ENCODE measurements at regions not wholly inside any gene's neighbourhood (a gene's known extent, or its start where the extent isn't known, plus 50 kb on each side); places are given as distances from the start of the nearest gene placed in this dataset.

- Mint-ChIP-seq H3K4me3 (peak overlapping the region; percentile 70), H3K36me3 (ENCODE audit: low read depth) (peaks cover 6% of the 10 kb centered on the region), H3K27me3 (no peaks in the 10 kb centered on the region), H3K27ac (peak overlapping the region; percentile 87), H3K9me3 (peaks cover 5% of the 10 kb centered on the region), H3K4me1 (peaks cover 57% of the 10 kb centered on the region)
- intact Hi-C loops (cut with micrococcal nuclease) = loop anchor here (2.0 to 5.0 kb wide), 5 partner anchors 29 to 1045 kb away; partner anchors contain the start of gene BCL11B
- DNase-seq = peak; percentile 56
These were observed 1044.3 kb downstream of the BCL11B start for GRCh38 chr14:98227727-98228111.

- no peaks in the 10 kb centered on the region for H3K9me3 Mint-ChIP-seq
- H3K36me3 Mint-ChIP-seq (ENCODE audit: low read depth) = peaks cover 1% of the 10 kb centered on the region
- peak overlapping the region; percentile 80 for H3K27ac Mint-ChIP-seq
- no peaks in the 10 kb centered on the region for H3K27me3 Mint-ChIP-seq
- DNase-seq = no peak
- H3K4me1 Mint-ChIP-seq = peaks cover 58% of the 10 kb centered on the region
- H3K4me3 Mint-ChIP-seq = peak overlapping the region; percentile 73
- intact Hi-C loops (cut with micrococcal nuclease) = loop anchor here (5.0 kb wide), 3 partner anchors 93 to 1042 kb away; partner anchors contain the start of gene BCL11B
These were observed 1042.2 kb downstream of the BCL11B start for GRCh38 chr14:98229656-98230366.

GRCh38 chr14:98230411-98230810 lies 1041.6 kb downstream of the BCL11B start:
- no peak for DNase-seq
- Mint-ChIP-seq H3K36me3 (ENCODE audit: low read depth) (peaks cover under 1% of the 10 kb centered on the region), H3K4me3 (no peak overlapping the region), H3K27me3 (no peaks in the 10 kb centered on the region), H3K9me3 (no peaks in the 10 kb centered on the region), H3K27ac (no peak overlapping the region), H3K4me1 (peaks cover 63% of the 10 kb centered on the region)
- intact Hi-C loops (cut with micrococcal nuclease) = no loop called here

GRCh38 chr14:98231210-98231609 lies 1040.8 kb downstream of the BCL11B start:
- Mint-ChIP-seq H3K27me3 (no peaks in the 10 kb centered on the region), H3K9me3 (peaks cover 3% of the 10 kb centered on the region), H3K4me1 (peaks cover 58% of the 10 kb centered on the region), H3K4me3 (no peak overlapping the region), H3K36me3 (ENCODE audit: low read depth) (no peaks in the 10 kb centered on the region), H3K27ac (no peak overlapping the region)
- intact Hi-C loops (cut with micrococcal nuclease) = loop anchor here (1.0 kb wide), 1 partner anchor 12 kb away; no protein-coding TSS in a partner anchor
- DNase-seq = no peak

GRCh38 chr14:98233656-98234055 lies 1038.3 kb downstream of the BCL11B start:
- H3K36me3 Mint-ChIP-seq (ENCODE audit: low read depth) = no peaks in the 10 kb centered on the region
- H3K9me3 Mint-ChIP-seq = peaks cover 4% of the 10 kb centered on the region
- H3K4me3 Mint-ChIP-seq = no peak overlapping the region
- no peak for DNase-seq
- peaks cover 36% of the 10 kb centered on the region for H3K4me1 Mint-ChIP-seq
- peak overlapping the region; percentile 35 for H3K27ac Mint-ChIP-seq
- intact Hi-C loops (cut with micrococcal nuclease) = loop anchor here (1.0 kb wide), 6 partner anchors 44 to 954 kb away; no protein-coding TSS in a partner anchor
- no peaks in the 10 kb centered on the region for H3K27me3 Mint-ChIP-seq

- intact Hi-C loops (cut with micrococcal nuclease) = loop anchor here (1.0 kb wide), 6 partner anchors 45 to 953 kb away; no protein-coding TSS in a partner anchor
- Mint-ChIP-seq H3K4me1 (peaks cover 38% of the 10 kb centered on the region), H3K27ac (no peak overlapping the region), H3K9me3 (peaks cover 4% of the 10 kb centered on the region), H3K36me3 (ENCODE audit: low read depth) (no peaks in the 10 kb centered on the region), H3K27me3 (no peaks in the 10 kb centered on the region), H3K4me3 (no peak overlapping the region)
- peak; percentile 67 for DNase-seq
These were observed 1037.8 kb downstream of the BCL11B start for GRCh38 chr14:98234208-98234607.

GRCh38 chr14:98236314-98236713 lies 1035.7 kb downstream of the BCL11B start:
- H3K9me3 Mint-ChIP-seq = peaks cover 4% of the 10 kb centered on the region
- intact Hi-C loops (cut with micrococcal nuclease) = no loop called here
- H3K27me3 Mint-ChIP-seq = no peaks in the 10 kb centered on the region
- H3K36me3 Mint-ChIP-seq (ENCODE audit: low read depth) = no peaks in the 10 kb centered on the region
- no peak for DNase-seq
- H3K4me3 Mint-ChIP-seq = no peak overlapping the region
- H3K4me1 Mint-ChIP-seq = peaks cover 30% of the 10 kb centered on the region
- H3K27ac Mint-ChIP-seq = no peak overlapping the region

GRCh38 chr14:98237939-98238338 lies 1034.1 kb downstream of the BCL11B start:
- H3K4me3 Mint-ChIP-seq = no peak overlapping the region

GRCh38 chr14:98240376-98240775 lies 1031.6 kb downstream of the BCL11B start:
- H3K27me3 Mint-ChIP-seq = no peaks in the 10 kb centered on the region
- no peak overlapping the region for H3K4me3 Mint-ChIP-seq
- peaks cover 4% of the 10 kb centered on the region for H3K9me3 Mint-ChIP-seq
- H3K27ac Mint-ChIP-seq = no peak overlapping the region
- H3K36me3 Mint-ChIP-seq (ENCODE audit: low read depth) = no peaks in the 10 kb centered on the region
- no peak for DNase-seq
- peaks cover 7% of the 10 kb centered on the region for H3K4me1 Mint-ChIP-seq
- intact Hi-C loops (cut with micrococcal nuclease) = no loop called here

More at GRCh38 chr14:98237939-98238338, 1034.1 kb downstream of the BCL11B start:
- Mint-ChIP-seq H3K4me1 (peaks cover 26% of the 10 kb centered on the region), H3K36me3 (ENCODE audit: low read depth) (no peaks in the 10 kb centered on the region), H3K27me3 (no peaks in the 10 kb centered on the region), H3K9me3 (peaks cover 4% of the 10 kb centered on the region), H3K27ac (no peak overlapping the region)
- intact Hi-C loops (cut with micrococcal nuclease) = no loop called here
- no peak for DNase-seq

GRCh38 chr14:98242903-98243302 lies 1029.1 kb downstream of the BCL11B start:
- H3K9me3 Mint-ChIP-seq = peaks cover 5% of the 10 kb centered on the region
- intact Hi-C loops (cut with micrococcal nuclease) = no loop called here
- H3K4me1 Mint-ChIP-seq = peaks cover 7% of the 10 kb centered on the region

GRCh38 chr14:98243332-98243731 lies 1028.7 kb downstream of the BCL11B start:
- Mint-ChIP-seq H3K4me3 (no peak overlapping the region), H3K36me3 (ENCODE audit: low read depth) (no peaks in the 10 kb centered on the region), H3K27ac (no peak overlapping the region), H3K9me3 (peaks cover 5% of the 10 kb centered on the region), H3K27me3 (no peaks in the 10 kb centered on the region), H3K4me1 (peaks cover 7% of the 10 kb centered on the region)
- DNase-seq = no peak
- intact Hi-C loops (cut with micrococcal nuclease) = no loop called here

More at GRCh38 chr14:98242903-98243302, 1029.1 kb downstream of the BCL11B start:
- H3K27ac Mint-ChIP-seq = no peak overlapping the region
- no peaks in the 10 kb centered on the region for H3K36me3 Mint-ChIP-seq (ENCODE audit: low read depth)
- no peaks in the 10 kb centered on the region for H3K27me3 Mint-ChIP-seq
- no peak for DNase-seq
- no peak overlapping the region for H3K4me3 Mint-ChIP-seq

- DNase-seq = no peak
- Mint-ChIP-seq H3K36me3 (ENCODE audit: low read depth) (no peaks in the 10 kb centered on the region), H3K9me3 (peaks cover 5% of the 10 kb centered on the region), H3K27me3 (no peaks in the 10 kb centered on the region), H3K4me3 (no peak overlapping the region), H3K4me1 (peaks cover 2% of the 10 kb centered on the region), H3K27ac (no peak overlapping the region)
- intact Hi-C loops (cut with micrococcal nuclease) = no loop called here
These were observed 1027.6 kb downstream of the BCL11B start for GRCh38 chr14:98244162-98244948.

GRCh38 chr14:98244966-98245569 lies 1026.9 kb downstream of the BCL11B start:
- no peaks in the 10 kb centered on the region for H3K36me3 Mint-ChIP-seq (ENCODE audit: low read depth)
- no peaks in the 10 kb centered on the region for H3K4me1 Mint-ChIP-seq
- H3K27ac Mint-ChIP-seq = no peak overlapping the region
- DNase-seq = no peak
- H3K9me3 Mint-ChIP-seq = peaks cover 5% of the 10 kb centered on the region
- H3K27me3 Mint-ChIP-seq = no peaks in the 10 kb centered on the region
- intact Hi-C loops (cut with micrococcal nuclease) = no loop called here
- H3K4me3 Mint-ChIP-seq = no peak overlapping the region

GRCh38 chr14:98249057-98249456 lies 1022.9 kb downstream of the BCL11B start:
- intact Hi-C loops (cut with micrococcal nuclease) = no loop called here
- Mint-ChIP-seq H3K36me3 (ENCODE audit: low read depth) (no peaks in the 10 kb centered on the region), H3K4me3 (no peak overlapping the region), H3K4me1 (no peaks in the 10 kb centered on the region), H3K27me3 (no peaks in the 10 kb centered on the region), H3K27ac (no peak overlapping the region), H3K9me3 (peaks cover 9% of the 10 kb centered on the region)
- no peak for DNase-seq

All from activated CD4-positive, alpha-beta T cell treated with anti-CD3 and anti-CD28 coated beads, Interleukin-2, amount 10 ng/mL, durations not matched to agents 24 days and 14 days (primary cell).